ENCODE measurements at regions not wholly inside any gene's neighbourhood (a gene's known extent, or its start where the extent isn't known, plus 50 kb on each side); places are given as distances from the start of the nearest gene placed in this dataset.
A peak's percentile ranks its signal among the peaks of the same experiment; 100 is the strongest.
"Not testable (repeated sequence)": the region's sequence is repeated elsewhere in the genome, so short reads cannot be mapped to it uniquely, and the experiment has no call there.

DNA sequence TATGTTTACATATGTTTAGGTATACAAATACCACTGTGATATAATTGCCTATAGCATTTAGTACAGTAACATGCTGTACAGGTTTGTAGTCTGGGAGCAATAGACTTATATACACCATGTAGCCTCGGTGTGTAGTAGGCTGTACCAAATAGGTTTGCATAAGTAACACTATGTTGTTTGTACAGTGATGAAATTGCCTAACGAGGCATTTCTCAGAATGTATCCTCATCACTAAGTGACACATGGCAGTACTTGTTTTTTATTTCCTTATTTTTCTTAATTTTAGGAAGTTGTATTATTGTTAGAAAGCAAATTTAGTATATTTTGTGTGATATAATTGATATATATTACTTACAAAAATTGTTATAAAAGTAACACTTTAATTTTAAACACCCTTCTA, 840.9 kb downstream of the LTN1 start:
- no peak for DNase-seq

DNA sequence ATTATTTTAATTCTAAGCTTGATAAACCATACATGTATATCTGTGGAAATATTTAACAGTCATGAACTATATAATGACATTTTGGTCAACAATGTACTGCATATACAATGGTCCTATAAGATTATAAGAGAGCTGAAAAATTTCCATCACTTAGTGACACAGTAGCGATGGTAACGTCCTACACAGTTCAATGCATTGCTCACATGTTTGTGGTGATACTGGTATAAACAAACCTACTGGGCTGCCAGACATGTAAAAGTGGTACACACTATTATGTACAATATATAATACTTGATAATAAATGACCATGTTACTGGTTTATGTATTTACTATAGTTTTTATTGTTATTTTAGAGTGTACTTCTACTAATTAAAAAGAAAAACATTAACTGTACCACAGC, 841.9 kb downstream of the LTN1 start:
- DNase-seq, result no peak

DNA sequence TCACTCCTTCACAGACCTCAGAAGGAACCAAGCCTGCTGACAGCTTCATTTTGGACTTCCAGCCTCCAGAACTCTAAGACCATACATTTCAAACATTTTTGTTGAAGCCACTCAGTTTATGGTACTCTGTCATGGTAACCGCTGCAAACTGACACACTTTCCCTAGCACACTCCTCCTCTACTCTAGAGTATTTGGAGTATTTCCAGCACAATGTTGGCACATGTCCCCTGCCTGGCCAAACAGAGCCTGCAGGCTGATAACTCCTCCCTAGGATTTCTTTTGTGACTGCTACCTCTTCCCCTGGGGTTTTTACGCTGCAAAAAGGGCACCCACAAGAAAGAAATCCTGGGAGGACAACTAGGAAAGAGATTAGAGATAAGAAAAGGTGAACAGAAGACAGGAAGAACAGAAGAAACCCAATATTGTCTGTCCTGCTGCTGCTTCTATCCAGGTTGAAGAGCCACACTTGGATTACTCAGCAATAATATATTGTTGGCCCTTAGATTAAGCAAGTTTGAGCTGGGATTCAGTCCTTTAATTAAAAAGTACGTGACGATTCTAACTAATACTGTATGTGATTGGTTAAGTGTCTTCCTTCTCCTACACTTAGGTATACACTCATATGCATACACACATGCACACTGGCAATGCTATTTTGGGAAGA, 844.1 kb downstream of the LTN1 start:
- DNase-seq, result no peak

DNA sequence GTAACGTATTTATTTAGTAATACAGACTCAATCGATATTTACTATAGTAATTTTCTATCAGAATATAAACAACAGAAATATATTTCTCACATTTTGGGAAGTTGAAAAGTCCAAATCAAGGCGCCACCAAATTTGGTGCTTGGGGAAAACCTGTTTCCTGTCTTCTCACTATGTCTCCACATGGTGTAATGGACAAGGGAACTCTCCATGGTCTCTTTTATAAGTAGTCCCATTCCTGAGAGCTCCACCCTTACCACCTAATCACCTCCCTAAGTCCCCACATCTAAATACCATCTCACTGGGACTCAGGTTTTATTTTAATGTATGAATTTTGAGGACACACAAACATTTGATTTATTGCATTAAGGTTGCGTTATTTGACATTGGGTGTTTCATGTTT, 848.0 kb downstream of the LTN1 start:
- DNase-seq, result no peak

DNA sequence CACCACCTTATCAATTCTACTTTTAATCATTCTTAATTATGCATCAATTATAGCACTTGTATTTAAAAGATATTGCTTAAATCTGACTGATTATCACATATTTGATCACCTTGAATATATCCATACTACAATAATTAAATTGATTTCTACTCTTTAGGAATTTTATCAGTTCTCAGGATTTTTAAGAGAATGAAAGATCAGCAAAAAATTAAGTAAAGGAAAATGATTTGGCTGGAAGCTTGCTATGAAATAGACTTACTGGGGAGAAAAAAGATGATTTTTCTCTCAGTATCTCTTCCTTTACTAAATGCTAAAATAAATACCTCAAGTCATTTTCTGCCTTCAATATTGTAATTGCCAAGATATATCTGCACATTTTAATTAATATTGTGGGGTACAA, 848.6 kb downstream of the LTN1 start:
- DNase-seq, result no peak

DNA sequence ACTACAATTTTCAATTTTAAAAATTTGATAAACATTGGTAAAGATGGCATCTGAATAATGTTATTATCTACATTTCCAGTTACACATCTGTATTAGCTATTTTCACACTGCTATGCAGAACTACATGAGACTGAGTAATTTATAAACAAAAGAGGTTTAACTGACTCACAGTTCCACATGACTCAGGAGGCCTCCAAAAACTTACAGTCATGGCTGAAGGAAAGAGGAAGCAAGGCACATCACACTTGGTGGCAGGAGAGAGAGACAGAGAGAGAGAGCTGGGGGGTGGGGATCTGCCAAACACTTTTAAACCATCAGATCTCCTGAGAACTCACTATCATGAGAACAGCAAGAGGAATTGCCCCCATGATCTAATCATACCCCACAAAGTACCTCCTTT, 850.0 kb downstream of the LTN1 start:
- peak; percentile 7 for DNase-seq

DNA sequence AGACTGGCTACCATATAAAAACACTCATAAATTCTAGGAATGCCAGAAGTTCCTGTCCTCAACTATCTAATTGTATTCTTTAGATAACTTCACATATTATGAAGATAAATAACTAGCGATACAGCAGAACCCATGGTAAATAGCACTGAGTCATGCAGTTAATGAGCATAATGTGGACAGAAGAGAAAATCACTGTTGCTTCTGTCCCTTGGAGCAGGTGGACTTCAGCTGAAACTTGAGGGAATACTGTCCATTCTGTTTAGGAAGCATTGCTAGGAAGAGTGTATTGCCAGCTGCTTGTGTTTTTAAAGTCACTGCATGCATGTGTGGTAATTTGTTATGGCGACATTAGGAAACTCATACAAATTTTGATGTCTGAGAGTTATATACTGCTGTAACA, 854.4 kb downstream of the LTN1 start:
- no peak for DNase-seq

DNA sequence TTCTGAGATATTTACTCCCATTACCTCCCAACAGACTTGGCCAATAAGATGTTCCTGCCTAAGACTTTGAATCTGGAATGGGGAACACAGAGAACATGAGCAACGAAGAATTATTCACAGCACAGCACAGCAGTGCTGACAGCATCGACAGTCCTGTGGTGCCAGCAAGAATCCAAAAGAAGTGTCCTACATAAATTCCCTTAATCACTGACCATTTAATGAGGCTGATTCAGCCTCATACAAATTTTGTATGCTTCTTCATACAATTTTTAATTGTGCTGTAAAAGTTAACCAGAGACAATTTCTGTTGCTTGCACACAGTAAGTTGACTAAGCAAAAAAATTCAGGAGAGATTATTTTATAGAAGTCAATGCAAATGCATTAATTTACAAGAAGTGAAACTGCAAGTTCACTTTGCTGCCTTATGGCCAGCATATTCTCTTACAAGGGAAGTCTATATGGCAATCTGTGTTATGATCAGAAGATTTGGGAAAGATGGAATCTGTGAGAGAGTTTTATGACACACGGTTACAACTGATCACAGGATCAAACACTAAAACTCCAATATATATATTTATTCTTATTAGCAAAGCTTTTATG, 855.9 kb downstream of the LTN1 start:
- DNase-seq, result no peak

DNA sequence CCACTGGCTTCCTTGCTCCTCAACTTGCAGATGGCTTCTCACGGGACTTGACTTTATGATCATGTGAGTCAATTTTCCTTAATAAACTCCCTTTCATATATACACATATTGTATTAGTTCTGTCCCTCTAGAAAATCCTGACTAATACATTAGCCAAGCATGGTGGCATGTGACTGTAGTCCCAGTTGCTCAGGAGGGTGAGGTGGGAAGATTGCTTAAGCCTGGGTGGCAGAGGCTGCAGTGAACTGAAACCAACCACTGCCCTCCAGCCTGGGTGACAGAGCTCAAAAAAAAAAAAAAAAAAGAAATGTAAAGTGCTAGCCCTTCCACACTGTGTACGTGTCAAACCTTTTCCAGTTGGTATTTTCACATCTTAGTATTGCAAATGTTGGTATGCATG, 857.0 kb downstream of the LTN1 start:
- peak; percentile 32 for DNase-seq

DNA sequence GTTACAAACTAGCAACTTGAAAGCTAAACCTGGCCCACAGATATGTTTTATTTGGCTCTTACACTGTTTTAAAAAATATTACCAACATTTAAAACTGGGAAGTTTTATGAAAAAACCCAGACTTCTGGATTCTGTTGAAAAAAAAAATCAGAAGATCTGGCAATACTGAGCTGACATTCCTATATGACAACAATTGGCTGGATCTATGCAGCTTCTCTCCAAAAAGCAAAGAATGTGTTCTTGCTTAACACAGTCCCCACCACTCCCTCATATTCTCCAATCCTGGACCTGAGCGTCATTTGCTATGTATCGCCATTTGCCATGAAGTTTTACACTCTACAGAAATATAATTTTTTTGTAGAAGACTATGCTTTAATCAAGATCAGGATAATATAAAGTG, 859.6 kb downstream of the LTN1 start:
- no peak for DNase-seq

DNA sequence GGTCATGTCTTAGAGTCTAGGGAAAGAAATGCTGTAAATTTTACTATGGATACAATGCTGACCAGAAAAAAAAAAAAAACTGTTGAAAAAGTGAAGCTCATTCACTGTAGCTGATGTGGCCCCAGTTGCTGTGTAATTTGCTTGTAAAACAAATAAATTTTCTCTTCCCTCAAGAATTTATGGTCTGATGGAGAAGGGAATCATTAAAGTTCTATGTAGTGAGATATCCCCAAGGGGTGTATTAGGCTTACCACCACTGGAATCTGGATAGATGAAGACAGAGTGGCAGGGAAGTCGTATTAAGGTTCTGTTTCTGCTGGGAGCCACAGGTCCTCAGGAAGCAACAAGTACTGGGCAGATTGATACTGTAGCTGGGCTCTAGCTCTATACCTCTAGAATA, 860.0 kb downstream of the LTN1 start:
- DNase-seq, result no peak

DNA sequence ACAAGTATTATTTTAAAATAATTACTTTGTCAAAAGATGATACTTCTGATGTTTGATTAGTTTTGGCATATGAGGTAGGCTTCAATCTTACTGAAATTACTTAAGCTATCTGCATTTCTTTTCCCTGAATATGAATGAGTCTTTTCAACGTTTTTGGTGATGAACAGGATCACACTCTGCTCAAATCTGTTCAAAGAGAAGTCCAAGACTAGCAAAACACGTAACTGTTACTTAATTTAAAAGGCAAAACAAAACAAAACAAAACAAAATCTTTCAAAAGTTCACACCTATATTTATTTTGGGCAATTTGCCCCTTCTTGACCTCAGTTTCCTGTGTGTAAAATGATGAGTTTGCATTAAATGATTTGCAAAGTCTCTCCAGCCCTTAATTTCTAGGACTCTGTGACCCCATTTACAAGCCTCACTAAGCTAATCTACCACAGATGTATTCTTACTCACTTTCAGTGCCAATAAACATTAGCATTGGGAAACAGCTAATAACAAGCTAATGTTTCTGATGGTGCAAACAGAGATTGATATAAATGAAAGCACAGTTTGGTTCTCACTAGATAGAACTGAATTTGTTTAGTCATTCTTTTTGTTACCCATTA, 865.4 kb downstream of the LTN1 start:
- no peak for DNase-seq

DNA sequence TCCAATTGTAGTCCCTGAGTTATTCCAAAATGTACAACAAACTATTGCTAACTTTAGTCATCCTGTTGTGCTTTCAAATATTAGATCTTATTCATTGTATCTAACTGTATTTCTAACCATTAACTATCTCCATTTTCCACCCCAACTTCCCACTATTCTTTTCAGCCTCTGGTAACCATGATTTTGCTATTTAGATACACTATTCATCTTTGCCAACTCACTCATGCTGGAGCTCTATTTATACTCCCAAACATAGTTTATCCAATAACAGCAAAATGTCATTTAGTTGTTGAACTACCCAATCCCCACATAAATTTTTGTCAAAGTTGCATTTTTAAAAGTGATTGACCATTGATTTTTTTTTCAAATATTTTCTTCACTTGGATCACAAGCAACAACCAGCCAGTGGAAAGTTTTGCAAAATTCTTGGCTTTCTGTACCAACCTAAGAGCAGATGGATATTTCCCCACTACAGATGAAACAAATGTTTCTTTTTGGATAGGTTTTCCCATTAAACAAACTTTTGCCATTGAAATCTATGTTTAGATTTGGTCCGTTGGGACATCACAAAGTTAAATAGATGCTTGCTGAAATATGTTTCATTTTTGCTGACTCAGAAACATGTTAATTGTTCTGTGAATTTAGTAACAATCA, 866.0 kb downstream of the LTN1 start:
- DNase-seq, result no peak

DNA sequence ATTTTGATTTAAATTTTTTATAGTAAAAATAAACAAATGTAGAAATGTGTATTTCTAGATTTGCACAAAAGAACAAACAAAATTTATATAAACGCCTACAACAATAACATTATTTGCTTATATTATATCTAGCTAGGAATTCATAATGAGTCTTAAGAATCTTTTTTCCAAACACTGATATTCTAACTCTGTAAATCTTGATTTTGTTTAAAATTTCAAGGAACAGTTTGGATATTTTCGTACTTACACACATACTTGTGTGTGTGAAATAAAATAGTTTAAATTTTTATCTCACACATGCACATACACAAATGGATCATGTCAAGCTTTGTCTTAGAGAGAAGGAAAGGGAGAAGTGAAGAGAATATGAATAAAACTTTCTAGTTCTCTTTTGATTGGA, 868.1 kb downstream of the LTN1 start:
- no peak for DNase-seq

DNA sequence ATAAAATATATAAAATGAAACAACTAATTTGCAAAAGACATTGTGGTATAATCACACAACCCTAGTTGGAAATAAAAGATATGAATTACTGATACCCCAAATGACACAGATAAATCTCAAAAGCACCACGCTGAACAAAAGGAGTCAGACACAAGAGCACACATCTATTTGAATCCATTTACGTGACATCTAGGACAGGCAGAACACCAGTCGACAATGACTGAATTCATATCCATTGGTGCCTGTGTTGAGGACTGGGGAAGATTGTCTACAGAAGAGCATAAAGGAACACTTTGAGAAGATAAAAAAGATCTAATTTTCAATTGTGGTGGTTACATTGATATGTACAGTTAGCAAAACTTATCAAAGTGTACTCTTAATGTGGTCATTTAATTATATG, 874.1 kb downstream of the LTN1 start:
- no peak for DNase-seq

DNA sequence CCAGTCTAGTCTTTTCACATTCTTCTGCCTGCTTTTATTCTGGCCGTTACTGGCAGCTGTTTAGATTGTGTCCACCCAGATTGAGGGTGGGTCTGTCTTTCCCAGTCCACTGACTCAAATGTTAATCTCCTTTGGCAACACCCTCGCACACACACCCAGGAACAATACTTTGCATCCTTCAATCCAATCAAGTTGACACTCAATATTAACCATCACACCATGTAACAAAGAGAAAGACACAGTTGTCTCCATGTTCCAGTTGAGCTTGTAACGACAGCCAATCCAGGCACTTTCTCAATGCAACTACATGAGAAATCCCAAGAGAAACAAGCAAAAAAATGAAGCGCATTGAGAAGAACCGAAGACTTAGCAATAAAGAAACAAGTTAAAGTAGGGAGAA, 877.7 kb downstream of the LTN1 start:
- not testable (repeated sequence) for DNase-seq

DNA sequence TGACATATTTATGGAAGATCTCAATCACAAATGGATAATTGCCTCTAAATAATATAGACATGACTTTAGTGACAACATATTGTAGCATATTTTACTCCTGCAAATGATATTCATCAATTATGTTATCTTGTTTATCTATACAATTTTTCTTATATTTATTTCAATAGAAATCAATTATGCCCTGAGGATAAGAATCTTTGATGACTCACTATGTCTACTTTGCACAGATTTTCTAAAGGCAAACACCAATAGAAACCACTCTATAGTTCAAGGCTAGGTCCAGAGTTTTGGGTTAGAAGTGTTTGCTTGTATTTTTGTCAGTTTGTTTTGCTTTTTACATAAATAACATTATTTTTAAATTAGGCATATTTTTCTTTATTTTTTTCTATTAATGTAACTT, 879.0 kb downstream of the LTN1 start:
- DNase-seq, result no peak

DNA sequence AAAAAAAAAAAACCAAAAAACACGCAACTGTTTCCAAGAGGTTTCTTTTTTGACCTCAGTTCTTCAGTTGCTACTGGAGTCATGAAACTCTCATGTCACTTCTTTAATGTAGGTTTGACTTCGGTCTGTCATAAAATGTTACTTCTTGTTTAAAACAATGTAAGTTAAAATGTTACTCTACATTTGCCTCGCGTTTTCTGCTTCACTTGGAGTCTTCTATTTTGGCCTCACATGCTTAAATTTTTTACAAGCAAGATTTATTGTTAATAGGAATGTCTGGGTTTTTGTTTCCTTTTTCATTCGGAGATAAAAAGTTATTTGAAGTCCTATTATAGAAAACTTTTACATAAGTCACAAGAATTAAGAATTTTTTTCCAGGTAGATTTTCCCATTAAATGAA, 880.2 kb downstream of the LTN1 start:
- DNase-seq, result no peak

DNA sequence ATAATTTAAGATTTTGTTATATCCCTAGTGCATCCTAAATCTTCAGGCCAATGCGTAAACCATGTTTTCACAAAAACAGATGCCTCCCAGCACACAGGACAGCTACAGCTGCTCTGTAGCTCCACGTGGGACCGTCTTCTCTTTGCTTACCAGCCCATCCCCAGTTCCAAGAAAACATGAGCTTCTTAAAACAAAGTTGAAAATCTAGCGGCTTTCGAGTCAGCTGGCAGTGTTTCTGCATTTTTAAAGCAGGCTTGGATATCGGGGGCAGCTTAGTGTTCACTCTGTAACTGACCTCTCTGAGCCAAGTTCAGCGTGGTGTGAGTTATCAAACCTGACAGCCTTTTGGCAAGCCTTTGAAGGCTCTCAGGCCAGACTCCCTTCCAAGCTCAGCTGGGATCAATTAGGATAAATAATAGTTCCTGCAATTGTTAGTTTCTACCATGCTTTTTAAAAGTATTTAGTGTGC, 881.5 kb downstream of the LTN1 start:
- DNase-seq, result no peak

DNA sequence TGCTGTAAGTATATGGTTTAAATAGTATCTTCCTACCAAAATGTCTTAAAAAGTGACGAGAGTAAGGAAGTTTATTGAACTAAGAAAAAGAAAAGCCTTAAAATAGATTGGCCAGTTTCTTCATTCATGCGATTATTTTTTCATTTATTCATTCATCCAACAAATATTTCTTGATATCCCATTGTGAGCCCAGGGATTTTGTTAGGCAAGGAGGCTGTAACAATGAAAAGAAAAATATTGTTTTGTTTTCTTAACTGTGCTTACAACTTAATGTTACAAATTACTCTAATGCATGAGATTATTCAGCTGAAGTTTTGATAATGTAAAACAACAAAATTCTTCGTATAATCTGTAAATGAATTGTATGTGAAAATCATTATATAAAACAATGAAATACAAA, 882.0 kb downstream of the LTN1 start:
- no peak for DNase-seq

DNA sequence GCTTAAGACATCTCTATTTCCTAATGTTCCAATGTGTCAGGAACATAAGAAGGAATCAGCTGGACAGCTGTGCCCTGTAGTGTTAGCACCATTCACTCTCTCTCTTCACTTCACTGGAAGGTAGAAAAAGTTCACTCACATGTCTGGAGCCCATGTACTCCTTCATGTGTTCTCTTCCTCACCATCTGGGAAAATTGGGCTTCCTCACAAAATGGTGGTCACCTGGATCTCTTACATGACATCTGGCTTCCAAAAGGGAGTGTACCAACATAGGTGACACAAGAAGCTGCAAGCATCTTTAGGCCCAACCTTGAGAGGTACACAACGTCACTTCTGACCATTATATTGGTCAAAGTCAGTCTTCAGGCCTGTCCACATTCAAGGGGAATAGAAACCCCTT, 882.6 kb downstream of the LTN1 start:
- DNase-seq, result no peak

DNA sequence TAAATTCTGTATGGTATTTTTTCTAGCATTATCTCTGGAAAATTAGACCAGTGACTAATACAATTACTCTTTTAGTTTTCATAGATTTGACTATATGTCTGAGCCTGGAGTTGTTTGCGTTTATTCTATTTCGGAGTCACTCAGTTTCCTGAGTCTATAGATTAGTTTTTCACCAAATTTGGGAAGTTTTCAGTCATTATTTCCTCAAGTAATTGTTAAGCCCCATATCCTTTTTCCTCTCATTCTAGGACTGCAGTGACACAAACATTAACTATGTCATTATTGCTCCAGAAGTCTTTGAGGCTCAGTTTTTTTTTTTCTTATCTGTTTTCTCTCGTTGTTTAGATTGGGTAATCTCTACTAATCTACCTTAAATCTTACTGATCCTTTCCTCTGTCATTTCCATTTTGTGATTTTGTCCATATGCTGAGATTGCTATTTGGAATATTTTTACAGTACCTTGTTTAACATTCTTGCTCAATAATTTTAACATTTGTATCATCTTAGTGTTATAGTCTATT, 886.2 kb downstream of the LTN1 start:
- no peak for DNase-seq

DNA sequence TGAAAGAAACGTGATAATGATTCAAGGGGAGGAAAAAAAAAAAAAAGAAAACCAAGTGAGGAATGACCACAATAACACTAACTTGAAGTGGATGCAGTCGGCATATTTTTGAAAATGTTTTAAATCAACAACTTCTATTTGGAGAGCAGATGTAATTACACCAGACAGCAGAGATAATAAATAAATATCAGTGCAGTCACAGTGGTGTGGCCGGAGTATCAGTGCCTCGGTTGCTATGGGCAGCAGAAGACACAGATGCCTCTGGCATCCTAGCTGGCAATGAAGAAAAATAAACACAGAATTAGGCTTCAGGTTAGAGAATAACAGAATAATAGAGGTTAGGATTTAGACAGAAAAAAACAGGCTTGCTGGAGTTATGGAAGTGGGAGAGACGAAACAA, 888.3 kb downstream of the LTN1 start:
- DNase-seq, result no peak

DNA sequence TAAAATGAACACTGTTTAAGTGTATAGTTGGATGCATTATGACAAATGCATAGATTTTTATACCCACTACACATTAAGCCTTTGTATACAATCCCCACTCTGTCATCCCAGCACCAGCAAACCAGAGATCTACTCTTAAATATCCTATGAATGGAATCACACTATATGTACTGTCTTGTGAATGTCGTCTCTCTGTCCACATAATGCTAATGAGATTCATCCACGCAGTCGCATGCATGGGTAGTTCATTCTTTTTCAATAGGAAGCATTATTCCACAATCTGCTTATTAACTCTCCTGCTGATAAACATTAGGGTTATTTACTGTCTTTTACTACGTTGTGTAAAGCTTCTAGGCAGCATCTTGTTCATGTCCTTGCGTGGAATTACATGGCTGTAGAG, 892.3 kb downstream of the LTN1 start:
- DNase-seq, result no peak

Measured in CD4-positive, alpha-beta T cell treated with Interferon gamma for 1 hour (primary cell).